Endothelial cell of umbilical vein (primary cell): ENCODE measurements at regions not wholly inside any gene's neighbourhood (a gene's known extent, or its start where the extent isn't known, plus 50 kb on each side); places are given as distances from the start of the nearest gene placed in this dataset.

Experiments
- BruUV-seq: library from RNA; stranded (reverse); fragments of 400-500 nt; replicated peaks from 2 replicates; lab custom pipeline; 2021; lab: Mats Ljungman, UMichigan
- CTCF ChIA-PET: fragments of 300-600, 350-600 bp; sonication (Branson Sonifier 250); formaldehyde crosslinking; loops from one replicate; lab custom pipeline; 2021; ENCODE audit warnings: antibody characterized with exemption, inconsistent platforms; lab: Charles Lee
- POLR2A ChIA-PET: fragments of 300-600, 350-600 bp; sonication (Branson Sonifier 250); formaldehyde crosslinking; loops from one replicate; lab custom pipeline; 2021; ENCODE audit warnings: antibody characterized with exemption, inconsistent platforms; lab: Charles Lee
- DNase-seq: peaks from one replicate; pipeline ENCODE4 v3.0.0-alpha.2; 2011; ENCODE audit warnings: low read depth, low spot score
- FAIRE-seq: peaks from 2 replicates; lab custom pipeline; 2011; peaks lifted over from hg19 to GRCh38; lab: Jason Lieb, UNC
- H2AFZ ChIP-seq: 2 replicates; pipeline ENCODE4 v1.6.0; 2012; ENCODE audit warnings: low read depth, low read length, control low read depth, inconsistent platforms
- H3K27ac ChIP-seq: 2 replicates; pipeline ENCODE4 v1.5.1; 2011; ENCODE audit warnings: low read depth, mild to moderate bottlenecking, control low read depth, low read length, moderate library complexity; ENCODE audit not compliant: insufficient read depth
- H3K27me3 ChIP-seq, 2 experiments: 2 replicates each; pipeline versions ENCODE4 v1.6.0 to v1.6.1; 2011; ENCODE audit warnings: low read length in 2 of 2, mixed read lengths in 1 of 2; ENCODE audit not compliant: control insufficient read depth in 2 of 2, insufficient read depth in 2 of 2
- H3K36me3 ChIP-seq, 2 experiments: 2 replicates in 1 of 2; 3 replicates in 1 of 2; pipeline ENCODE4 v1.5.1; 2011; ENCODE audit warnings: low read length in 2 of 2, mild to moderate bottlenecking in 1 of 2, moderate library complexity in 1 of 2; ENCODE audit not compliant: control insufficient read depth in 2 of 2, insufficient read depth in 2 of 2; ENCODE audit errors: extremely low read depth in 1 of 2
- H3K4me1 ChIP-seq: 3 replicates; pipeline ENCODE4 v1.5.1; 2011; ENCODE audit warnings: mild to moderate bottlenecking, low read length; ENCODE audit not compliant: control insufficient read depth, insufficient read depth; ENCODE audit errors: extremely low read depth
- H3K4me2 ChIP-seq: 2 replicates; pipeline ENCODE4 v1.6.1; 2011; ENCODE audit warnings: low read length, control low read depth, mixed read lengths; ENCODE audit not compliant: insufficient read depth
- H3K4me3 ChIP-seq, 3 experiments: fragments of 200-600 bp in 1 of 3; sonication (generic), shearing (Covaris generic) in 1 of 3; replicated peaks in 1 of 3; 2 replicates each; pipeline ENCODE4 v1.5.1; 2011 to 2016; ENCODE audit warnings: control low read depth in 3 of 3, low read length in 3 of 3, mild to moderate bottlenecking in 2 of 3, inconsistent platforms in 1 of 3, low read depth in 1 of 3, moderate library complexity in 1 of 3; ENCODE audit not compliant: insufficient read depth in 1 of 3
- H3K79me2 ChIP-seq: 2 replicates; pipeline ENCODE4 v1.6.0; 2012; ENCODE audit warnings: low read length, inconsistent platforms; ENCODE audit not compliant: control insufficient read depth, insufficient read depth
- H3K9ac ChIP-seq: replicated peaks from 2 replicates; pipeline ENCODE3; 2011; ENCODE audit warnings: low read length, control low read depth; ENCODE audit not compliant: insufficient read depth; ENCODE audit errors: extremely low read depth
- H3K9me1 ChIP-seq: replicated peaks from 3 replicates; pipeline ENCODE4 v1.6.0; 2011; ENCODE audit warnings: mild to moderate bottlenecking, low read length; ENCODE audit not compliant: control insufficient read depth, insufficient read depth; ENCODE audit errors: extremely low read depth
- H3K9me3 ChIP-seq: replicated peaks from 2 replicates; pipeline ENCODE4 v1.5.1; 2012; ENCODE audit warnings: low read length, inconsistent platforms; ENCODE audit not compliant: control insufficient read depth, insufficient read depth
- H4K20me1 ChIP-seq: replicated peaks from 2 replicates; pipeline ENCODE3; 2011; ENCODE audit warnings: mild to moderate bottlenecking, low read length; ENCODE audit not compliant: control insufficient read depth, insufficient read depth; ENCODE audit errors: extremely low read depth
- CTCF ChIP-seq, 2 donors: IDR thresholded peaks; 1 replicate in 1 of 2; 2 replicates in 1 of 2; pipeline ENCODE4 v1.5.1; 2011; ENCODE audit warnings: low read length in 2 of 2, mild to moderate bottlenecking in 2 of 2, moderate library complexity in 2 of 2, control low read depth in 1 of 2, inconsistent platforms in 1 of 2, low read depth in 1 of 2; ENCODE audit not compliant: insufficient read depth in 1 of 2; ENCODE audit errors: extremely low read depth in 1 of 2
- EZH2 ChIP-seq: IDR thresholded peaks from 2 replicates; pipeline ENCODE4 v1.6.1; 2012; ENCODE audit warnings: borderline replicate concordance, low read depth, mild to moderate bottlenecking, moderate library complexity, low read length, inconsistent platforms; ENCODE audit not compliant: severe bottlenecking
- FOS ChIP-seq: IDR thresholded peaks from 2 replicates; pipeline ENCODE4 v1.6.1; 2011; ENCODE audit warnings: mild to moderate bottlenecking, low read length, moderate library complexity, borderline replicate concordance; ENCODE audit not compliant: insufficient read depth
- GATA2 ChIP-seq: IDR thresholded peaks from 2 replicates; pipeline ENCODE4 v1.7.0; 2011; ENCODE audit warnings: low read depth, mild to moderate bottlenecking, moderate library complexity, mixed read lengths, low read length; ENCODE audit not compliant: insufficient read length, insufficient read depth
- JUN ChIP-seq: IDR thresholded peaks from 2 replicates; pipeline ENCODE4 v1.6.1; 2011; ENCODE audit warnings: borderline replicate concordance, low read depth; ENCODE audit not compliant: insufficient read length, insufficient read depth
- MAX ChIP-seq: IDR thresholded peaks from 2 replicates; pipeline ENCODE4 v1.6.1; 2011; ENCODE audit not compliant: insufficient read depth, insufficient read length
- MYC ChIP-seq: IDR thresholded peaks from one replicate; pipeline ENCODE4 v1.6.1; 2011; ENCODE audit warnings: mild to moderate bottlenecking, low read depth, low read length
- POLR2A ChIP-seq: IDR thresholded peaks from 2 replicates; pipeline ENCODE4 v1.6.1; 2012; ENCODE audit warnings: low read depth, mild to moderate bottlenecking, control low read depth, low read length
- POLR2AphosphoS5 ChIP-seq: IDR thresholded peaks from 2 replicates; pipeline ENCODE4 v1.6.1; 2012; ENCODE audit warnings: low read depth, mild to moderate bottlenecking, control low read depth, low read length, moderate library complexity; ENCODE audit not compliant: insufficient read depth
- dilution Hi-C: fragments of 300-500 bp; cut with MboI; formaldehyde crosslinking; loops from one replicate; pipeline ENCODE4 v1.15.0; 2019; ENCODE audit warnings: low sequenced_read_pairs; ENCODE audit not compliant: extremely low pct_ligation_motif_present
- intact Hi-C: fragments of 100-400 bp; cut with micrococcal nuclease; formaldehyde crosslinking; loops from one replicate; pipeline ENCODE4 v1.10.0; 2022

- ChIA-PET POLR2A (no interaction called here), CTCF (interaction anchor here (0.5 kb wide), 1 partner anchor 332 kb away, joined by 3 read pairs; no protein-coding TSS in a partner anchor)
- Histone ChIP-seq H3K79me2 (no peaks in the 10 kb centered on the region), H3K4me3 (no peak overlapping the region), H3K9me3 (no peaks in the 10 kb centered on the region), H3K36me3 (no peaks in the 10 kb centered on the region), H2AFZ (no peak overlapping the region), H3K4me2 (no peak overlapping the region), H3K4me1 (no peaks in the 10 kb centered on the region), H4K20me1 (no peaks in the 10 kb centered on the region), H3K27me3 (no peaks in the 10 kb centered on the region), H3K27ac (no peak overlapping the region), H3K9ac (no peak overlapping the region), H3K9me1 (no peaks in the 10 kb centered on the region)
- no TSS peak for BruUV-seq
- no peak for TF ChIP-seq JUN
- TF ChIP-seq MAX, result no peak
- TF ChIP-seq FOS, result no peak
- TF ChIP-seq POLR2AphosphoS5, result no peak
- no peak for TF ChIP-seq POLR2A
- TF ChIP-seq EZH2, result no peak
- no peak for TF ChIP-seq MYC
- no peak for TF ChIP-seq CTCF (IDR thresholded peaks at IDR 0.05; ENCODE audit: extremely low read depth in 1 of 2, insufficient read depth in 1 of 2, low read depth in 1 of 2, low read length in 2 of 2)
- no peak for TF ChIP-seq GATA2
- no peak for DNase-seq
- dilution Hi-C loops (no loop called here), intact Hi-C loops (no loop called here)
- FAIRE-seq, result no peak
Observed at GRCh38 chr12:58725400-58726105, 194.8 kb downstream of the LRIG3 start.
